ENCODE measurements at regions not wholly inside any gene's neighbourhood (a gene's known extent, or its start where the extent isn't known, plus 50 kb on each side); places are given as distances from the start of the nearest gene placed in this dataset.

DNA sequence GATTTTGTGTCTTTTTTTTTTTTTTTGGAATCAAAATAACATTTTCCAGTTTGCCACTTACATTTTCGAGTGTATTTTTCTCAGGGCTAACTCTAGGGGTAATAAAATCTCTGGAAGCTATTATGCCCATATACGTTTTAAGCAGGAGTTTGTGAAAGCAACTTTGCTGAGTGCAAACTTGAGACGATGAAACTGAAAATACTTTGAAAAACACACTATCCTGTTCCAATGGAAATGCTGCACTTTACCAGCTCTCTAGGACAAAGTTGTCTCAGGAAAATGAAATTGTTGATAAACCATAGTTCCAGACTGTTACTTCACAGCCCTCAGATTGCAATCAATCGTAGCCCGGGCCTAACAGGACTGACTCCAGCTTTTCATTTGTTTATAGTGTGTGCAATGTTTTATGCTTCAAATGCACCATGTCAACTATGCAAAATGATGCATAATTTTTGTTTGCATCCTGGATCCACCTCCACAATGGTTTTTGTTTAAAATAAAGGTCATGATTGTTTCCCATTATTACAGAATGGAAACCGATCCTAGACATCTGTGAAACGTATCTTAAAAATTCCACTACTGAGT, 220.6 kb upstream of the PKN2 start:
- ATAC-seq (ENCODE audit: low read depth in 2 of 2) (no peak), DNase-seq (no peak)
- H3K27me3 Mint-ChIP-seq = peaks cover 24% of the 10 kb centered on the region
- Histone ChIP-seq H3K4me1 (ENCODE audit: control insufficient read depth, insufficient read depth, low read length, poor library complexity, severe bottlenecking) (no peaks in the 10 kb centered on the region), H3K9me3 (ENCODE audit: control insufficient read depth in 2 of 2, low read length in 2 of 2) (no peaks in the 10 kb centered on the region), H3K27me3 (ENCODE audit: control insufficient read depth, insufficient read depth, low read length) (peaks cover 11% of the 10 kb centered on the region), H3K36me3 (ENCODE audit: control insufficient read depth, insufficient read depth, low read length) (no peaks in the 10 kb centered on the region), H3K4me3 (ENCODE audit: low read depth, low read length) (no peak overlapping the region), H3K27ac (ENCODE audit: insufficient read depth, low read length, poor library complexity, severe bottlenecking) (no peak overlapping the region)
- H3K9me3 Mint-ChIP-seq = peaks cover 0 to 4% (median 1%) of the 10 kb centered on the region in 7 donors
- H3K36me3 Mint-ChIP-seq = no peaks in the 10 kb centered on the region
- peaks cover 0 to 4% (median 0%) of the 10 kb centered on the region in 4 donors for H3K4me1 Mint-ChIP-seq
- no peak overlapping the region for H3K27ac Mint-ChIP-seq
- H3K4me3 Mint-ChIP-seq = no peak overlapping the region

DNA sequence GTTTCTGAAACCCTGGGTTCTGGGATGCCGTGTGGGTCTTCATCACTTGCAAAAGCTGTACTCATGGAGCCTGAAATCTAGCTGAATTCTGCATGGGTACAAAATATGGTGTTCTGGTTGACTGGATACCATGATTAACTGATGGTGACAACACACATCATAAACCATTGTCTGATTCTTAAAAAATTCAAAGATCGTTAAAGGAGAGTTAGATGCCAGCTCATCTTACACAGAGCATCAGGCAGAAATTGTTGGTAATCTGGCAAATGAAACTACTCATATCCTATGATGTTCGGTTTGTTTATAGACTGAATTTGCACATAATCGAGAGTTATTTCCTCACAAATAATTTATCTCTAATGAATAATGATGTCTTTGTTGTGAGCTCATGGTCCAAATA, 218.1 kb upstream of the PKN2 start:
- ATAC-seq (ENCODE audit: low read depth in 2 of 2) = no peak
- peaks cover 20% of the 10 kb centered on the region for H3K27me3 Mint-ChIP-seq

DNA sequence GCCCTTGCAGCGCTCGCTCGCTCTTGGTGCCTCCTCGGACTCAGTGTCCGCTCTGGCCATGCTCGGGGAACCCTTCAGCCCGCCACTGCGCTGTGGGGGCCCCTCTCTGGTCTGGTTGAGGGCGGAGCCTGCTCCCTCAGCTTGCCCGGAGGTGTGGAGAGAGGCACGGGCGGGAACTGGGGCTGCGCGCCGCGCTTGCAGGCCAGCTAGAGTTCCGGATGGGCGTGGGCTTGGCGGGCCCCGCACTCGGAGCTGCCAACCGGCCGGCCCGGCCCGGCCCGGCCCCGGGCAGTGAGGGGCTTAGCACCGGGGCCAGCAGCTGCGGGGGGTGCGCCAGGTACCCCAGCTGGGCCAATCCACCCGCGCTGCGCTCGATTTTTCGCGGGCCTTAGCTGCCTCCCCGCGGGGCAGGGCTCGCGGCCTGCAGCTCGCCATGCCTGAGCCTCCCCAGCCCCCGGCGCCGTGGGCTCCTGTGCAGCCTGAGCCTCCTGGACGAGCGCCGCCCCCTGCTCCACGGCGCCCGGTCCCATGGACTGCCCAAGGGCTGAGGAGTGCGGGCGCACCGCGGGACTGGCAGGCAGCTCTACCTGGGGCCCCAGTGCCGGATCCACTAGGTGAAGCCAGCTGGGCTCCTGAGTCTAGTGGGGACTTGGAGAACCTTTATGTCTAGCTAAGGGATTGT, 217.0 kb upstream of the PKN2 start:
- ATAC-seq (ENCODE audit: low read depth in 2 of 2) = no peak
- H3K9me3 ChIP-seq (ENCODE audit: control insufficient read depth in 2 of 2, low read length in 2 of 2) = no peaks in the 10 kb centered on the region
- DNase-seq = no peak
- Mint-ChIP-seq H3K36me3 (no peaks in the 10 kb centered on the region), H3K27ac (no peak overlapping the region), H3K4me3 (no peak overlapping the region), H3K4me1 (peaks cover 0 to 4% (median 0%) of the 10 kb centered on the region in 4 donors), H3K9me3 (peaks cover 0 to 4% (median 1%) of the 10 kb centered on the region in 7 donors), H3K27me3 (peaks cover 13% of the 10 kb centered on the region)
- no peaks in the 10 kb centered on the region for H3K4me1 ChIP-seq (ENCODE audit: control insufficient read depth, insufficient read depth, low read length, poor library complexity, severe bottlenecking)
- H3K36me3 ChIP-seq (ENCODE audit: control insufficient read depth, insufficient read depth, low read length) = no peaks in the 10 kb centered on the region
- no peak overlapping the region for H3K4me3 ChIP-seq (ENCODE audit: low read depth, low read length)
- H3K27me3 ChIP-seq (ENCODE audit: control insufficient read depth, insufficient read depth, low read length) = no peaks in the 10 kb centered on the region
- no peak overlapping the region for H3K27ac ChIP-seq (ENCODE audit: insufficient read depth, low read length, poor library complexity, severe bottlenecking)

More for the DNA sequence above, 218.1 kb upstream of the PKN2 start:
- H3K4me3 ChIP-seq (ENCODE audit: low read depth, low read length) = no peak overlapping the region
- H3K27ac ChIP-seq (ENCODE audit: insufficient read depth, low read length, poor library complexity, severe bottlenecking) = no peak overlapping the region
- H3K27me3 ChIP-seq (ENCODE audit: control insufficient read depth, insufficient read depth, low read length) = peaks cover 7% of the 10 kb centered on the region
- no peak for DNase-seq
- H3K36me3 ChIP-seq (ENCODE audit: control insufficient read depth, insufficient read depth, low read length) = no peaks in the 10 kb centered on the region
- H3K4me1 ChIP-seq (ENCODE audit: control insufficient read depth, insufficient read depth, low read length, poor library complexity, severe bottlenecking) = no peaks in the 10 kb centered on the region
- Mint-ChIP-seq H3K4me3 (no peak overlapping the region), H3K36me3 (no peaks in the 10 kb centered on the region), H3K4me1 (peaks cover 0 to 4% (median 0%) of the 10 kb centered on the region in 4 donors), H3K9me3 (peaks cover 0 to 4% (median 1%) of the 10 kb centered on the region in 7 donors), H3K27ac (no peak overlapping the region)
- no peaks in the 10 kb centered on the region for H3K9me3 ChIP-seq (ENCODE audit: control insufficient read depth in 2 of 2, low read length in 2 of 2)

DNA sequence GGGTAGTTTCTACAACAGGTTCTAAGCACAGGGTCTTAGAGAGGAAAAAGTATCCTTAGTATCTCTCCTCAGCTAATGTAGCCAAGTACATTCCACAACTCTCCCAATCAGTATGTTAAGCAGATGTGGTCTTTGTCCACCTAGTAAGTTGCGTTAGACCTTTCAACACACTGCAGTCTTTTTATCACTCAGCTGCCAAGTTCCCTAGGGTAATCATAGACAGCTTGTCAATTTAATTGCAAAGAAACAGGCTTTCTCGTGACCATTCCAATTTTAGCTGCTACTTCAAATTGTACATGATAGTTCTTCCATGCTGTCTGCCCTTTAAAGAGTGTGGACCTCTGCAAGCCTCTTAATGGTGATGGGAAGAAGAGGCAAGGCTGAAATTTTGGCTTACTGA, 211.8 kb upstream of the PKN2 start:
- Mint-ChIP-seq H3K4me1 (no peaks in the 10 kb centered on the region), H3K27me3 (peaks cover 4% of the 10 kb centered on the region), H3K36me3 (no peaks in the 10 kb centered on the region), H3K9me3 (peaks cover 0 to 4% (median 0%) of the 10 kb centered on the region in 7 donors), H3K27ac (no peak overlapping the region), H3K4me3 (no peak overlapping the region)
- Histone ChIP-seq H3K4me3 (ENCODE audit: low read depth, low read length) (no peak overlapping the region), H3K36me3 (ENCODE audit: control insufficient read depth, insufficient read depth, low read length) (no peaks in the 10 kb centered on the region), H3K4me1 (ENCODE audit: control insufficient read depth, insufficient read depth, low read length, poor library complexity, severe bottlenecking) (no peaks in the 10 kb centered on the region), H3K27ac (ENCODE audit: insufficient read depth, low read length, poor library complexity, severe bottlenecking) (no peak overlapping the region), H3K9me3 (ENCODE audit: control insufficient read depth in 2 of 2, low read length in 2 of 2) (no peaks in the 10 kb centered on the region), H3K27me3 (ENCODE audit: control insufficient read depth, insufficient read depth, low read length) (peaks cover 1% of the 10 kb centered on the region)
- no peak for ATAC-seq (ENCODE audit: low read depth in 2 of 2)
- DNase-seq = no peak

DNA sequence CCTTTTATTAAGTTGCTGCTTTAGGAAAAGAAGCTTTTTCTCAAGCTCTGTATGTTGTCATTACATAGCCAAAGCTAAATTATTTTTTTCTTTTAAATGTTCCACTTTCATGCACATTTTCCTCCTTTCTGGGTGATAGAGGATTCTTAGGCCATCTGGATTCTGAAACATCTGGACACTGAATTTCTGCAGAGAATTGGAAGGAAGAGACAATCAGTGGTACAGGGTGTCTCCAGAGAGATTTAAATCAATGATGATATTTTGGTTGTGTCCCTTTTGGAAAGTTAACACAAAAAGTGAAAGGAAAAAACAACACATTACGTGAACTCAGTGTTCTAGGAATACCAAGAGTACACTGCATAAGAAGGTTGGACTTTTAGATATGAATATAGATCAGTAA, 211.4 kb upstream of the PKN2 start:
- H3K9me3 ChIP-seq (ENCODE audit: control insufficient read depth in 2 of 2, low read length in 2 of 2) = no peaks in the 10 kb centered on the region
- Mint-ChIP-seq H3K4me3 (no peak overlapping the region), H3K27me3 (peaks cover 4% of the 10 kb centered on the region), H3K36me3 (no peaks in the 10 kb centered on the region), H3K9me3 (peaks cover 0 to under 1% (median 0%) of the 10 kb centered on the region in 7 donors), H3K27ac (no peak overlapping the region), H3K4me1 (no peaks in the 10 kb centered on the region)
- H3K36me3 ChIP-seq (ENCODE audit: control insufficient read depth, insufficient read depth, low read length) = no peaks in the 10 kb centered on the region
- DNase-seq (no peak), ATAC-seq (ENCODE audit: low read depth in 2 of 2) (no peak)
- no peak overlapping the region for H3K27ac ChIP-seq (ENCODE audit: insufficient read depth, low read length, poor library complexity, severe bottlenecking)
- H3K27me3 ChIP-seq (ENCODE audit: control insufficient read depth, insufficient read depth, low read length) = peaks cover 1% of the 10 kb centered on the region
- no peaks in the 10 kb centered on the region for H3K4me1 ChIP-seq (ENCODE audit: control insufficient read depth, insufficient read depth, low read length, poor library complexity, severe bottlenecking)
- no peak overlapping the region for H3K4me3 ChIP-seq (ENCODE audit: low read depth, low read length)

DNA sequence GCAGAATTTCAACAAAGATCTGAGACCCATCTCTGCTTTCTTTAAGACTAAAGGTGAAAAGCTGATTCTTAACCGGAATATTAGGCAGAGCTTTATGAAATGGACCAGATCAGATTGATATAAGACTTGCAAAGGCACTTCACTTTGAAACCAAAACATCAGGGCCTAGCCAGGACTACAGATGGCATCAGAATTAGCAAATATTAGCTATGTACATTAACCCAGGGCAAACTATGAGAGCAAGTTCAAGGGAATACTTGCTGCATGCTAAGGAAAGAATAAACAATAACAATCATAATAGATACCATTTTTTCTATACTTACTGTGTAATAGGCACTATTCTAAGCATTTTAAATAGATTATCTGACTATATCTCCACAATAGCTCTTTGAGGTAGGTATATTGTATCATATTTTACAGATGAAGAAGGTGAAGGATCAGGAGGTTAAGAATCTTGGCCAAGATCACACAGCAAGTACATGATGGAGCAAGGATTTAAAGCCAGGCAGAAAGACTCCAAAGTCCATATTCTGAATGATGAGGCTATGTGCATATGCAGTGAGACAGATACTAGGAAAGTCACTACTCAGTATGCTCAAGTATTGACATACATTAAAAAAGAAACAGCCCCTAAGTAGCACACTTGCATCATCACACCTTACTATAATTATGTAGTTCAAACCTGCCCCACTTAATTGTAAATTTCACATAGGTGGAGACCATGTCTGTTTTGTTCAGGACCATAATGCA, 209.3 kb upstream of the PKN2 start:
- no peaks in the 10 kb centered on the region for H3K36me3 ChIP-seq (ENCODE audit: control insufficient read depth, insufficient read depth, low read length)
- H3K27me3 ChIP-seq (ENCODE audit: control insufficient read depth, insufficient read depth, low read length) = peaks cover 1% of the 10 kb centered on the region
- H3K9me3 Mint-ChIP-seq = no peaks in the 10 kb centered on the region
- H3K27ac Mint-ChIP-seq = no peak overlapping the region
- H3K27me3 Mint-ChIP-seq = peaks cover 4% of the 10 kb centered on the region
- no peaks in the 10 kb centered on the region for H3K4me1 Mint-ChIP-seq
- no peak overlapping the region for H3K4me3 Mint-ChIP-seq
- H3K36me3 Mint-ChIP-seq = no peaks in the 10 kb centered on the region
- ATAC-seq (ENCODE audit: low read depth in 2 of 2) (no peak), DNase-seq (no peak)
- H3K4me3 ChIP-seq (ENCODE audit: low read depth, low read length) = no peak overlapping the region
- H3K9me3 ChIP-seq (ENCODE audit: control insufficient read depth in 2 of 2, low read length in 2 of 2) = no peaks in the 10 kb centered on the region
- H3K4me1 ChIP-seq (ENCODE audit: control insufficient read depth, insufficient read depth, low read length, poor library complexity, severe bottlenecking) = no peaks in the 10 kb centered on the region
- H3K27ac ChIP-seq (ENCODE audit: insufficient read depth, low read length, poor library complexity, severe bottlenecking) = no peak overlapping the region

DNA sequence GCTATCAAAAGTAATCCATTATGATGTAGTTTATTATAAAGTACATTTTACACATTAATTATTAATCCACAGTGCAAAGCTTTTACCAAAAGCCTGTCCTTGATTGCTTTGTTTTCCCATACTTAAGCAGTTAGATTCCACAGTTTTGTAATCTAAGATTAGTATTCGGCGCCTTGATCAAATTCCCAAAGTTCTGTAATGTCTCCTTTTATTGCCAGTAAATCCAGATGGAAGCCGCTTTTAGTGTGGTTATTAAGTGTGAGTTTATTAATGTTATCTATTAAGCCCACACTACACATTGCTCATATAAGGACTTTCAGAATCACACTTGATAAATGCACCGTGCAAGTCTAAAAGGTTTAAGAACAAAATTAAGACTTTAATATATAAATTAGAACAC, 199.2 kb upstream of the PKN2 start:
- ATAC-seq (ENCODE audit: low read depth in 2 of 2) (no peak), DNase-seq (no peak)
- H3K4me1 ChIP-seq (ENCODE audit: control insufficient read depth, insufficient read depth, low read length, poor library complexity, severe bottlenecking) = no peaks in the 10 kb centered on the region
- Mint-ChIP-seq H3K27me3 (peaks cover 8% of the 10 kb centered on the region), H3K4me3 (no peak overlapping the region), H3K36me3 (no peaks in the 10 kb centered on the region), H3K4me1 (no peaks in the 10 kb centered on the region), H3K27ac (no peak overlapping the region), H3K9me3 (no peaks in the 10 kb centered on the region)
- H3K36me3 ChIP-seq (ENCODE audit: control insufficient read depth, insufficient read depth, low read length) = no peaks in the 10 kb centered on the region
- H3K4me3 ChIP-seq (ENCODE audit: low read depth, low read length) = no peak overlapping the region
- H3K9me3 ChIP-seq (ENCODE audit: control insufficient read depth in 2 of 2, low read length in 2 of 2) = no peaks in the 10 kb centered on the region
- peaks cover 2% of the 10 kb centered on the region for H3K27me3 ChIP-seq (ENCODE audit: control insufficient read depth, insufficient read depth, low read length)
- no peak overlapping the region for H3K27ac ChIP-seq (ENCODE audit: insufficient read depth, low read length, poor library complexity, severe bottlenecking)

Measured in CD4-positive, CD25-positive, alpha-beta regulatory T cell (primary cell).